HepG2 (cell line): ENCODE measurements at regions not wholly inside any gene's neighbourhood (a gene's known extent, or its start where the extent isn't known, plus 50 kb on each side); places are given as distances from the start of the nearest gene placed in this dataset.

Experiments used
- ATAC-seq: fragments of 200-7000 bp; cut with Tn5 transposase; 3 replicates; pipeline ENCODE4 v1.9.1; 2020; ENCODE audit warnings: mild to moderate bottlenecking, moderate library complexity
- BruUV-seq: library from RNA; stranded (reverse); fragments of 400-500 nt; replicated peaks from 2 replicates; lab custom pipeline; 2021; lab: Mats Ljungman, UMichigan
- CTCF ChIA-PET: fragments of 300-600 bp; formaldehyde crosslinking; extraction: SDS; loops from one replicate; lab custom pipeline; 2021; ENCODE audit warnings: low total read pairs, inconsistent platforms, low intra/inter-chr PET ratio; lab: Yijun Ruan, JAX
- POLR2A ChIA-PET: fragments of 350-600 bp; sonication (Branson Sonifier 250); formaldehyde crosslinking; loops from one replicate; lab custom pipeline; 2020; ENCODE audit warnings: antibody characterized with exemption, inconsistent platforms; lab: Yijun Ruan, JAX
- DNase-seq: peaks from one replicate; pipeline ENCODE4 v3.0.0-alpha.2; 2015; ENCODE audit warnings: low spot score
- FAIRE-seq: peaks from 3 replicates; lab custom pipeline; 2011; peaks lifted over from hg19 to GRCh38; lab: Jason Lieb, UNC
- H2AFZ ChIP-seq: one replicate; pipeline ENCODE4 v1.6.1; 2011; ENCODE audit warnings: low read length, inconsistent platforms
- H3K27ac ChIP-seq: fragments of 300-600 bp; 3 replicates; pipeline ENCODE4 v1.8.0; 2011; ENCODE audit warnings: mixed run types, mild to moderate bottlenecking, mixed read lengths, low read length, inconsistent platforms; ENCODE audit not compliant: insufficient read depth; ENCODE audit errors: extremely low read length
- H3K27me3 ChIP-seq, 2 experiments: fragments of 200-600 bp in 1 of 2; 2 replicates in 1 of 2; 3 replicates in 1 of 2; pipeline versions ENCODE4 v1.6.0 to v1.8.0; 2011; ENCODE audit warnings: low read length in 2 of 2, mild to moderate bottlenecking in 2 of 2, moderate library complexity in 2 of 2, inconsistent platforms in 1 of 2; ENCODE audit not compliant: insufficient read depth in 2 of 2, control insufficient read depth in 1 of 2
- H3K36me3 ChIP-seq, 2 experiments: fragments of 200-600 bp in 1 of 2; replicated peaks in 1 of 2; 2 replicates in 1 of 2; 3 replicates in 1 of 2; pipeline versions ENCODE4 v1.5.1 to v1.8.0; 2011; ENCODE audit warnings: low read length in 2 of 2, inconsistent platforms in 1 of 2; ENCODE audit not compliant: insufficient read depth in 2 of 2, control insufficient read depth in 1 of 2
- H3K4me1 ChIP-seq: 2 replicates; pipeline ENCODE4 v1.5.1; 2012; ENCODE audit warnings: low read length, inconsistent platforms; ENCODE audit not compliant: insufficient read depth
- H3K4me2 ChIP-seq: 2 replicates; pipeline ENCODE4 v1.6.0; 2011; ENCODE audit warnings: low read depth, low read length, inconsistent platforms
- H3K4me3 ChIP-seq, 3 experiments: fragments of 200-600 bp in 1 of 3; sonication (generic), shearing (Covaris generic) in 1 of 3; replicated peaks in 1 of 3; 2 replicates each; pipeline ENCODE4 v1.5.1; 2011 to 2016; ENCODE audit warnings: low read length in 3 of 3, inconsistent platforms in 2 of 3, low read depth in 2 of 3, mild to moderate bottlenecking in 2 of 3, control low read depth in 1 of 3, mixed read lengths in 1 of 3; ENCODE audit not compliant: insufficient read depth in 1 of 3
- H3K79me2 ChIP-seq: one replicate; pipeline ENCODE4 v1.6.1; 2011; ENCODE audit warnings: low read length, inconsistent platforms; ENCODE audit not compliant: insufficient read depth
- H3K9ac ChIP-seq: 2 replicates; pipeline ENCODE4 v1.6.0; 2011; ENCODE audit warnings: mild to moderate bottlenecking, low read depth, low read length, inconsistent platforms; ENCODE audit not compliant: insufficient read depth
- H3K9me3 ChIP-seq: 2 replicates; pipeline ENCODE4 v1.5.1; 2012; ENCODE audit warnings: mild to moderate bottlenecking, low read length
- H4K20me1 ChIP-seq: 2 replicates; pipeline ENCODE4 v1.6.0; 2011; ENCODE audit warnings: inconsistent platforms, mild to moderate bottlenecking, low read length, moderate library complexity; ENCODE audit not compliant: insufficient read depth
- BHLHE40 ChIP-seq: IDR thresholded peaks from 2 replicates; pipeline ENCODE4 v1.6.1; 2011; ENCODE audit warnings: low read length, improper control_type of control experiment
- RBAK ChIP-seq: sonication (generic); formaldehyde crosslinking; IDR thresholded peaks from 2 replicates; pipeline ENCODE4 v1.5.1; 2020; ENCODE audit warnings: mild to moderate bottlenecking, missing genetic modification reagents
- ZNF337 ChIP-seq: sonication (generic); formaldehyde crosslinking; IDR thresholded peaks from 2 replicates; pipeline ENCODE4 v1.5.1; 2020; ENCODE audit warnings: missing genetic modification reagents, low read depth, mild to moderate bottlenecking, borderline replicate concordance
- ZNF503 ChIP-seq: sonication (generic); formaldehyde crosslinking; IDR thresholded peaks from 2 replicates; pipeline ENCODE4 v1.4.0; 2020; ENCODE audit warnings: missing genetic modification reagents
- ZNF777 ChIP-seq: sonication (generic); formaldehyde crosslinking; IDR thresholded peaks from 2 replicates; pipeline ENCODE4 v1.4.0; 2020; ENCODE audit warnings: missing genetic modification reagents
- ZSCAN29 ChIP-seq: sonication (generic); formaldehyde crosslinking; conservative IDR thresholded peaks from 2 replicates; pipeline ENCODE4 v1.4.0; 2020; ENCODE audit warnings: mild to moderate bottlenecking, missing genetic modification reagents
- WGBS: methylation state at CpG from one replicate; pipeline ENCODE4 v1.1.6; 2017; ENCODE audit warnings: low lambda C conversion rate; 5-methylcytosine and 5-hydroxymethylcytosine counted together
- in situ Hi-C: cut with HindIII; loops from 2 replicates; pipeline ENCODE4 v1.10.0; 2017; ENCODE audit warnings: low pct_unique_long_range_greater_than_20kb; ENCODE audit not compliant: extremely low pct_ligation_motif_present
- intact Hi-C: fragments of 100-400 bp; cut with micrococcal nuclease; formaldehyde crosslinking; loops from one replicate; pipeline ENCODE4 v1.10.0; 2022; ENCODE audit not compliant: unreplicated experiment
- TF ChIP-seq, protein P1 (sequence below): sonication (generic); formaldehyde crosslinking; IDR thresholded peaks from 2 replicates; pipeline ENCODE4 v1.4.0; 2020; ENCODE audit warnings: missing genetic modification reagents
- TF ChIP-seq, protein P2 (sequence below): sonication (generic); formaldehyde crosslinking; IDR thresholded peaks from 2 replicates; pipeline ENCODE4 v1.5.1; 2020; ENCODE audit warnings: missing genetic modification reagents, mild to moderate bottlenecking, borderline replicate concordance

DNA sequence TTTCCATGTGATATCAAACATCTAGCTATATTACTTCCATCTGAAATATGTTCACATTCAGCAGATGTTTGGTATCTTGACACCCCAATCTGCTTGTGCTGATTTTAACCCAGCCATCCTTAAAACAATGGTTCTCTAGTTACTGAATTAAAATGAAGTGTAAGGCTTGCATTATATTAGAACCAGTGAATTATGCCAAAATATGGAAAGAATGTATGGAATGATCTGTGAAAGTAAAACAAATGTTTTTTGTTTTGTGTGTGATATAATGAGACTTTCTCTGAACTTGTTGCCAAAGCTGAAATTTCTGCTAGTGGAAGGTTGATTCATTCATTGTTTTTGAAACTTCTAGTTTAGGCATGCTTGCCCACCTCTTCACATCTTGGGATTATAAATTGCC, 317.1 kb downstream of the MEX3B start (continued):
- TF ChIP-seq, protein P1, sequence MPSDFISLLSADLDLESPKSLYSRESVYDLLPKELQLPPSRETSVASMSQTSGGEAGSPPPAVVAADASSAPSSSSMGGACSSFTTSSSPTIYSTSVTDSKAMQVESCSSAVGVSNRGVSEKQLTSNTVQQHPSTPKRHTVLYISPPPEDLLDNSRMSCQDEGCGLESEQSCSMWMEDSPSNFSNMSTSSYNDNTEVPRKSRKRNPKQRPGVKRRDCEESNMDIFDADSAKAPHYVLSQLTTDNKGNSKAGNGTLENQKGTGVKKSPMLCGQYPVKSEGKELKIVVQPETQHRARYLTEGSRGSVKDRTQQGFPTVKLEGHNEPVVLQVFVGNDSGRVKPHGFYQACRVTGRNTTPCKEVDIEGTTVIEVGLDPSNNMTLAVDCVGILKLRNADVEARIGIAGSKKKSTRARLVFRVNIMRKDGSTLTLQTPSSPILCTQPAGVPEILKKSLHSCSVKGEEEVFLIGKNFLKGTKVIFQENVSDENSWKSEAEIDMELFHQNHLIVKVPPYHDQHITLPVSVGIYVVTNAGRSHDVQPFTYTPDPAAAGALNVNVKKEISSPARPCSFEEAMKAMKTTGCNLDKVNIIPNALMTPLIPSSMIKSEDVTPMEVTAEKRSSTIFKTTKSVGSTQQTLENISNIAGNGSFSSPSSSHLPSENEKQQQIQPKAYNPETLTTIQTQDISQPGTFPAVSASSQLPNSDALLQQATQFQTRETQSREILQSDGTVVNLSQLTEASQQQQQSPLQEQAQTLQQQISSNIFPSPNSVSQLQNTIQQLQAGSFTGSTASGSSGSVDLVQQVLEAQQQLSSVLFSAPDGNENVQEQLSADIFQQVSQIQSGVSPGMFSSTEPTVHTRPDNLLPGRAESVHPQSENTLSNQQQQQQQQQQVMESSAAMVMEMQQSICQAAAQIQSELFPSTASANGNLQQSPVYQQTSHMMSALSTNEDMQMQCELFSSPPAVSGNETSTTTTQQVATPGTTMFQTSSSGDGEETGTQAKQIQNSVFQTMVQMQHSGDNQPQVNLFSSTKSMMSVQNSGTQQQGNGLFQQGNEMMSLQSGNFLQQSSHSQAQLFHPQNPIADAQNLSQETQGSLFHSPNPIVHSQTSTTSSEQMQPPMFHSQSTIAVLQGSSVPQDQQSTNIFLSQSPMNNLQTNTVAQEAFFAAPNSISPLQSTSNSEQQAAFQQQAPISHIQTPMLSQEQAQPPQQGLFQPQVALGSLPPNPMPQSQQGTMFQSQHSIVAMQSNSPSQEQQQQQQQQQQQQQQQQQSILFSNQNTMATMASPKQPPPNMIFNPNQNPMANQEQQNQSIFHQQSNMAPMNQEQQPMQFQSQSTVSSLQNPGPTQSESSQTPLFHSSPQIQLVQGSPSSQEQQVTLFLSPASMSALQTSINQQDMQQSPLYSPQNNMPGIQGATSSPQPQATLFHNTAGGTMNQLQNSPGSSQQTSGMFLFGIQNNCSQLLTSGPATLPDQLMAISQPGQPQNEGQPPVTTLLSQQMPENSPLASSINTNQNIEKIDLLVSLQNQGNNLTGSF (CRISPR knock-in tag) = no peak
- TF ChIP-seq, protein P2, sequence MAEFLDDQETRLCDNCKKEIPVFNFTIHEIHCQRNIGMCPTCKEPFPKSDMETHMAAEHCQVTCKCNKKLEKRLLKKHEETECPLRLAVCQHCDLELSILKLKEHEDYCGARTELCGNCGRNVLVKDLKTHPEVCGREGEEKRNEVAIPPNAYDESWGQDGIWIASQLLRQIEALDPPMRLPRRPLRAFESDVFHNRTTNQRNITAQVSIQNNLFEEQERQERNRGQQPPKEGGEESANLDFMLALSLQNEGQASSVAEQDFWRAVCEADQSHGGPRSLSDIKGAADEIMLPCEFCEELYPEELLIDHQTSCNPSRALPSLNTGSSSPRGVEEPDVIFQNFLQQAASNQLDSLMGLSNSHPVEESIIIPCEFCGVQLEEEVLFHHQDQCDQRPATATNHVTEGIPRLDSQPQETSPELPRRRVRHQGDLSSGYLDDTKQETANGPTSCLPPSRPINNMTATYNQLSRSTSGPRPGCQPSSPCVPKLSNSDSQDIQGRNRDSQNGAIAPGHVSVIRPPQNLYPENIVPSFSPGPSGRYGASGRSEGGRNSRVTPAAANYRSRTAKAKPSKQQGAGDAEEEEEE (CRISPR knock-in tag) = no peak
- TF ChIP-seq ZNF503 = no peak

DNA sequence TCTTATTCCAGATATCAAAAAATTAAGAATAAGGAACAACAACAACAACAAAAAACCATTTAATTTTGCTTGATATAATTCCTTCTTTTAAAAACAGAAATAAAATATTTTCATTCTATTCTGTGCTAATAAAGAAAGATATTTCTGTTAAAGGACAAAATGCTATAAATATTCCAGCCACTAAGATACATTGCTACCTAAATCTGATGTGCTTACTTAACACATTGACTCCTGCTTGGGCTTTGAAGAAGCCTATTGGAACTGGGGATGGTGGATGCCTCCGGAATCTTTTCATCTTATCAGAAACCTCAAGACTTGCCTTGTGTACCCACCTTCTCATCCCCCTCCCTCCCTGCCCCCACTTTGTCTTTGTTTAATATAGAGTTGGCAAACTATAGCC, 320.2 kb downstream of the MEX3B start:
- H3K36me3 ChIP-seq = no peaks in the 10 kb centered on the region
- no peak overlapping the region for H3K27ac ChIP-seq
- H2AFZ ChIP-seq = no peak overlapping the region
- FAIRE-seq = no peak
- in situ Hi-C loops = no loop called here
- no peaks in the 10 kb centered on the region for H3K27me3 ChIP-seq
- intact Hi-C loops = no loop called here
- no peak overlapping the region for H3K4me2 ChIP-seq
- no TSS peak for BruUV-seq
- POLR2A ChIA-PET = no interaction called here
- H3K4me1 ChIP-seq = no peaks in the 10 kb centered on the region
- no peak for ATAC-seq
- no peak for DNase-seq
- no peaks in the 10 kb centered on the region for H4K20me1 ChIP-seq
- no peak overlapping the region for H3K9ac ChIP-seq
- TF ChIP-seq ZNF777 (CRISPR knock-in tag) (no peak), RBAK (no peak), ZNF337 (CRISPR knock-in tag) (no peak), ZSCAN29 (CRISPR knock-in tag) (no peak), BHLHE40 (no peak)
- TF ChIP-seq, all 625 proteins: peak for 0
- 30% methylated on average over 1 of the region's 1 CpG for WGBS
- Histone ChIP-seq H3K9me3 (peaks cover 26% of the 10 kb centered on the region), H3K79me2 (no peaks in the 10 kb centered on the region), H3K4me3 (no peak overlapping the region)
- CTCF ChIA-PET = no interaction called here
